D721Med (cell line): ENCODE measurements at regions not wholly inside any gene's neighbourhood (a gene's known extent, or its start where the extent isn't known, plus 50 kb on each side); places are given as distances from the start of the nearest gene placed in this dataset.

ENCODE experiments used
- DNase-seq: peaks from one replicate; pipeline ENCODE4 v3.0.0; 2011; ENCODE audit warnings: low spot score; ENCODE audit not compliant: insufficient read length
- FAIRE-seq: peaks from 2 replicates; lab custom pipeline; 2011; peaks lifted over from hg19 to GRCh38; lab: Jason Lieb, UNC
- CTCF ChIP-seq: IDR thresholded peaks from 2 replicates; pipeline ENCODE4 v1.5.1; 2012; ENCODE audit warnings: mild to moderate bottlenecking, control low read depth; ENCODE audit not compliant: insufficient read depth; ENCODE audit errors: missing control alignments

DNA sequence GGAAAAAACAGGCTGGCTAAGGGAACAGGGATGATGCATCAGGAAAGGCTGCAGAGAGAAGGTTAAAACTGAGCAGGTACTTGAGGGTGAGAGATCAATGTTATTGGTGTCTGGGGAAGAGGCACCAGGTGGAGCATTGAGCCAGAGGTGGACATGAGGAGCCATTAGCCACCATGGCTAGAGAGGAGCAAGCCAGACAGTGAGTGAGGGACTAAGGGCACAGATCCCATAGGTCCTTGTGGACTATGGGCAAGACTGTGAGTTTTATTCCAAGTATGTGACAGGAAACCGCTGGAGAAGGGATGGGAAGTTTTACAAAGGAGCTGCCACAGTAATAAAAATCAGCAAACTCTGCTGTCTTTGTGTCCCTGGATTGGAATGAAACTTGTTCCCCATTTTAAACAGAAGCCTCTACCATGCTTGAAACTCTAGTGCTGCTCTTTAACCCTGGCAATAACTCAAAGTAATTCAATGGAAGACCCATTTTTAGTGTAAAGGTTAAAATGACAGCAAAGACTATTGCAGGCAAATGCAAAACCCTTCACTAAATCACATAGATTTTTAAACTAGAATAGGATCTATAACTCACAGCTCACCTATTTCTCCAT is 349.8 kb downstream of the ENC1 start:
- no peak for DNase-seq
- no peak for TF ChIP-seq CTCF
- no peak for FAIRE-seq

DNA sequence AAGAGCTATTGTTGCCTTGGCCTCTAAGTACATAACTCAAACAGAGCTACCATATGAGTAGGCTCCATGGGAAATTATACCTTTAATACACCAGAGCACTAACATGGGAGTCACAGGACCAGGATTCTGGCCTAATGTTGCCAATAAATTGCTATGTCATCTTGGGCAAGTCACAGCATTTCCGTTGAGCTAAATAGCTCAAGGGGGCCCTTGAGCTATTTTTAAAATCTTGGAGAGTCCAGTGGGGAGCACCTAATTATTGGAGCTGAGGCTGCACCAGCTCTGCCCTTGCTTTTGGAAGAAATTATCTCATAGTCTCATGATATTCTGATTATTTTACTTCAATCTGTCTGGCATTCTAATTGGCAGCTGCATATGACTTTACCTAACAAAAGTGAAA is 350.8 kb downstream of the ENC1 start:
- no peak for DNase-seq
- no peak for FAIRE-seq
- TF ChIP-seq CTCF = no peak

- TF ChIP-seq CTCF = no peak
- FAIRE-seq = no peak
- no peak for DNase-seq
Measured at GRCh38 chr5:74289238-74289637, 351.3 kb downstream of the ENC1 start.

- FAIRE-seq (no peak), DNase-seq (no peak)
- TF ChIP-seq CTCF = no peak
Measured at GRCh38 chr5:74288448-74289108, 351.9 kb downstream of the ENC1 start.

- no peak for TF ChIP-seq CTCF
- FAIRE-seq = no peak
- no peak for DNase-seq
Measured at GRCh38 chr5:74288038-74288437, 352.5 kb downstream of the ENC1 start.

GRCh38 chr5:74286734-74287695 is 353.5 kb downstream of the ENC1 start:
- FAIRE-seq (peak; percentile 77), DNase-seq (no peak)
- TF ChIP-seq CTCF = no peak
